ENCODE measurements at regions not wholly inside any gene's neighbourhood (a gene's known extent, or its start where the extent isn't known, plus 50 kb on each side); places are given as distances from the start of the nearest gene placed in this dataset.

DNA sequence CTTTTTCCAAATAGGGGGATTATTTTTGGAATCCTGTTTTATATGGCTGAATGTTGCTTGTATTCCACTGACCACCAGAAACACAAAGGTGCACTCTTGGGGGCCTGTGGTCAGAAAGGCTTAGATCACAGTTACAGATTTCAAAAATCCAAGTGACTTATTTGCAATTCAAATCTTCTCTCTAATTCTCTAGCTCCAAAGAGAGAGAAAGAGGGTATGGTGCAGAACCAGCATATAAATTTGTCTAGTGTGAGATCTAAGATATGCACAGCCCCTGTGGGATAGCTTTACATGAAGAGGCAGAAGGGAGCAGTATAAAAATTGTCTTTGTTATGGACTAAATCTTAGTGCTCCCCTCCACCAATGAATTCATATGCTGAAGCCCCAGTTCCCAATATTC lies 1121.7 kb upstream of the CELF2 start:
- TF ChIP-seq, protein P1, sequence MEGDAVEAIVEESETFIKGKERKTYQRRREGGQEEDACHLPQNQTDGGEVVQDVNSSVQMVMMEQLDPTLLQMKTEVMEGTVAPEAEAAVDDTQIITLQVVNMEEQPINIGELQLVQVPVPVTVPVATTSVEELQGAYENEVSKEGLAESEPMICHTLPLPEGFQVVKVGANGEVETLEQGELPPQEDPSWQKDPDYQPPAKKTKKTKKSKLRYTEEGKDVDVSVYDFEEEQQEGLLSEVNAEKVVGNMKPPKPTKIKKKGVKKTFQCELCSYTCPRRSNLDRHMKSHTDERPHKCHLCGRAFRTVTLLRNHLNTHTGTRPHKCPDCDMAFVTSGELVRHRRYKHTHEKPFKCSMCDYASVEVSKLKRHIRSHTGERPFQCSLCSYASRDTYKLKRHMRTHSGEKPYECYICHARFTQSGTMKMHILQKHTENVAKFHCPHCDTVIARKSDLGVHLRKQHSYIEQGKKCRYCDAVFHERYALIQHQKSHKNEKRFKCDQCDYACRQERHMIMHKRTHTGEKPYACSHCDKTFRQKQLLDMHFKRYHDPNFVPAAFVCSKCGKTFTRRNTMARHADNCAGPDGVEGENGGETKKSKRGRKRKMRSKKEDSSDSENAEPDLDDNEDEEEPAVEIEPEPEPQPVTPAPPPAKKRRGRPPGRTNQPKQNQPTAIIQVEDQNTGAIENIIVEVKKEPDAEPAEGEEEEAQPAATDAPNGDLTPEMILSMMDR (IDR thresholded peaks at IDR 0.05), result no peak
- TF ChIP-seq EZH2 (IDR thresholded peaks at IDR 0.05), result no peak
- no peak for TF ChIP-seq EZH2phosphoT487 (IDR thresholded peaks at IDR 0.05)

Measured in neural progenitor cell (in vitro differentiated cells).